Smooth muscle cell (in vitro differentiated cells): ENCODE measurements at regions not wholly inside any gene's neighbourhood (a gene's known extent, or its start where the extent isn't known, plus 50 kb on each side); places are given as distances from the start of the nearest gene placed in this dataset.
"Not testable (repeated sequence)": the region's sequence is repeated elsewhere in the genome, so short reads cannot be mapped to it uniquely, and the experiment has no call there.

Experiments used
- DNase-seq: peaks from one replicate; lab custom pipeline; 2025; ENCODE audit not compliant: unreplicated experiment; lab: John Stamatoyannopoulos, UW
- H2AFZ ChIP-seq: fragments of 200-600 bp; sonication (generic); 2 replicates; pipeline ENCODE4 v1.6.0; 2016; ENCODE audit warnings: antibody characterized with exemption, low read depth, mild to moderate bottlenecking
- H3F3A ChIP-seq: fragments of 200-600 bp; sonication (generic); 2 replicates; pipeline ENCODE4 v1.6.0; 2017; ENCODE audit warnings: antibody characterized with exemption, low read depth
- H3K27ac ChIP-seq: fragments of 200-600 bp; sonication (generic); 2 replicates; pipeline ENCODE4 v1.5.1; 2016; ENCODE audit warnings: low read depth, mild to moderate bottlenecking
- H3K27me3 ChIP-seq: fragments of 200-600 bp; sonication (generic); 2 replicates; pipeline ENCODE4 v1.6.1; 2016; ENCODE audit warnings: low read depth, mild to moderate bottlenecking
- H3K36me3 ChIP-seq: fragments of 200-600 bp; sonication (generic); 2 replicates; pipeline ENCODE4 v1.5.1; 2016; ENCODE audit warnings: low read depth
- H3K4me1 ChIP-seq: fragments of 200-600 bp; sonication (generic); 2 replicates; pipeline ENCODE4 v1.5.1; 2016; ENCODE audit warnings: low read depth
- H3K4me2 ChIP-seq: fragments of 200-600 bp; sonication (generic); 2 replicates; pipeline ENCODE4 v1.6.0; 2016; ENCODE audit warnings: mild to moderate bottlenecking
- H3K4me3 ChIP-seq: fragments of 200-600 bp; sonication (generic); 2 replicates; pipeline ENCODE4 v1.5.1; 2016; ENCODE audit warnings: mild to moderate bottlenecking
- H3K79me2 ChIP-seq: fragments of 200-600 bp; sonication (generic); 2 replicates; pipeline ENCODE4 v1.6.0; 2016; ENCODE audit warnings: low read depth, mild to moderate bottlenecking
- H3K9ac ChIP-seq: fragments of 200-600 bp; sonication (generic); 2 replicates; pipeline ENCODE4 v1.6.0; 2016; ENCODE audit warnings: low read depth
- H3K9me3 ChIP-seq: fragments of 200-600 bp; sonication (generic); replicated peaks from 2 replicates; pipeline ENCODE4 v1.5.1; 2016; ENCODE audit warnings: low read depth
- H4K20me1 ChIP-seq: fragments of 200-600 bp; sonication (generic); 2 replicates; pipeline ENCODE4 v1.6.0; 2016; ENCODE audit warnings: low read depth
- WGBS: methylation state at CpG from one replicate; pipeline ENCODE4 v1.1.7; 2016; ENCODE audit warnings: low lambda C conversion rate; 5-methylcytosine and 5-hydroxymethylcytosine counted together
- TF ChIP-seq, protein P1 (sequence below): fragments of 200-600 bp; sonication (generic); IDR thresholded peaks from 2 replicates; pipeline ENCODE4 v1.5.1; 2017; ENCODE audit warnings: borderline replicate concordance, mild to moderate bottlenecking, antibody characterized with exemption; ENCODE audit not compliant: insufficient read depth, poor library complexity, severe bottlenecking

DNA sequence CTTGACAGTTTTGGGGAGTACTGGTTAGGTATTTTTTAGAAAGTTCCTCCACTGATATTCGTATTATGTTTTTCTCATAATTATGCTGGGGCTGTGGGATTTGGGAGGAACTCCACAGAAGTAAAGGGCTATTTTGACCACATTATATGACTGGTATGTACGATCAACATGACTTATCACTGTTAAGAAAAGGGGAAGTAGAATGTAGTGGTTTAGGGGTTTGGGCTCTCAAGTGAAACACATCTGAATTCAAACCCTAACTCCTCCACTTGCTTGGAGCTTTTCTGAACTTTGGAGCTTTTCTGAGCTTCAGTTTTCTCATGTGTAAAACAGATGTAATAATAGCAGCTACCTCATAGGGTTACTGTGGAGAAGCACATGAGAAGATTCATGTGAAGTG, 96.4 kb upstream of the C1GALT1C1 start:
- Histone ChIP-seq H3K4me3 (no peak overlapping the region), H3K4me2 (no peak overlapping the region), H3K36me3 (no peaks in the 10 kb centered on the region)

DNA sequence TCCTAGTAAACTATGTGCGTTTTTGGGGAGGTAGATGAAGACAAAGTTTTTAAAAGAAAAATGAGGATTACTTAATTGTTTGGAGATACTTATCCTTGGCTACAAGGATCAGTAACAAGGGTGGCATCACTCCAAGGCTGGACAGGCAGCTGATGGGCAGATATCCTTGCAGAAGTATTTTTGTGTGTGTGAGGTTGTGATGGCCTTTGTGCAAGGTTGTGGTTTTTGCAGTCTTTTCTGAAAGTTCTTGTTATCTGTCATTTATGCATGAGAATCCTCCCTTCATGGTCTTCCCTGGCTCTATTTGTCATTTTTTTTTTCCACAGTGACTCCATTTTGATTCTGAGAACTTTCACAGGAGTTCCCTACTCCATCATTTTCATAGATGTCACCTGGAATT, 96.0 kb upstream of the C1GALT1C1 start:
- no peak overlapping the region for H3K27ac ChIP-seq
- H3K27me3 ChIP-seq, result no peaks in the 10 kb centered on the region
- no peak overlapping the region for H3K4me2 ChIP-seq
- no peaks in the 10 kb centered on the region for H3K9me3 ChIP-seq
- TF ChIP-seq, protein P1, sequence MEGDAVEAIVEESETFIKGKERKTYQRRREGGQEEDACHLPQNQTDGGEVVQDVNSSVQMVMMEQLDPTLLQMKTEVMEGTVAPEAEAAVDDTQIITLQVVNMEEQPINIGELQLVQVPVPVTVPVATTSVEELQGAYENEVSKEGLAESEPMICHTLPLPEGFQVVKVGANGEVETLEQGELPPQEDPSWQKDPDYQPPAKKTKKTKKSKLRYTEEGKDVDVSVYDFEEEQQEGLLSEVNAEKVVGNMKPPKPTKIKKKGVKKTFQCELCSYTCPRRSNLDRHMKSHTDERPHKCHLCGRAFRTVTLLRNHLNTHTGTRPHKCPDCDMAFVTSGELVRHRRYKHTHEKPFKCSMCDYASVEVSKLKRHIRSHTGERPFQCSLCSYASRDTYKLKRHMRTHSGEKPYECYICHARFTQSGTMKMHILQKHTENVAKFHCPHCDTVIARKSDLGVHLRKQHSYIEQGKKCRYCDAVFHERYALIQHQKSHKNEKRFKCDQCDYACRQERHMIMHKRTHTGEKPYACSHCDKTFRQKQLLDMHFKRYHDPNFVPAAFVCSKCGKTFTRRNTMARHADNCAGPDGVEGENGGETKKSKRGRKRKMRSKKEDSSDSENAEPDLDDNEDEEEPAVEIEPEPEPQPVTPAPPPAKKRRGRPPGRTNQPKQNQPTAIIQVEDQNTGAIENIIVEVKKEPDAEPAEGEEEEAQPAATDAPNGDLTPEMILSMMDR, result no peak
- 83% methylated on average over 1 of the region's 1 CpG for WGBS
- no peak overlapping the region for H3K4me3 ChIP-seq
- no peaks in the 10 kb centered on the region for H4K20me1 ChIP-seq
- H3K36me3 ChIP-seq, result no peaks in the 10 kb centered on the region
- no peaks in the 10 kb centered on the region for H3K4me1 ChIP-seq
- DNase-seq, result no peak
- no peak overlapping the region for H2AFZ ChIP-seq
- H3F3A ChIP-seq, result no peaks in the 10 kb centered on the region
- H3K79me2 ChIP-seq, result no peaks in the 10 kb centered on the region
- H3K9ac ChIP-seq, result no peak overlapping the region

More for the DNA sequence above, 96.4 kb upstream of the C1GALT1C1 start:
- WGBS, result 67% methylated on average over 2 of the region's 2 CpGs
- Histone ChIP-seq H3K4me1 (no peaks in the 10 kb centered on the region), H3K9ac (no peak overlapping the region), H3F3A (no peaks in the 10 kb centered on the region), H2AFZ (no peak overlapping the region), H3K27me3 (no peaks in the 10 kb centered on the region), H4K20me1 (no peaks in the 10 kb centered on the region), H3K79me2 (no peaks in the 10 kb centered on the region), H3K27ac (no peak overlapping the region), H3K9me3 (no peaks in the 10 kb centered on the region)
- TF ChIP-seq, protein P1, result no peak
- DNase-seq, result no peak

DNA sequence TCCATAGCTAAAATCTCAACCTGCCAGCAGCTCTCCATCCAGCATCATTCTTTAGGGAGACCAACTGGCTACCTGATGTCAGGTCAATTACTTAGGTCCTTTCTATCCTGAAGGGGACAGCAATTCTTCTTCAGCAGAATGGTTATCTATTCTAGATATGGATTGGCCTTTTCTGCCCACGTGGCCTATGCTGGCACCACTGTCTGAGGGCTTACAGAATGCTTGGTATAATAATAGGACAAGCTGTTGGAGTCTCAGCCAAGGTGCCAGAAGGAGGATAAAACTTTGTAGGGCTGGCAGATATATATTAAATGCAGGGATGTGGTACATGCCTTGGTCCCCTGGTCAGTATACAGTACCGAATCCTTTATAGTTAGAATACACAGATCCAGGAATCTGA, 89.8 kb upstream of the C1GALT1C1 start:
- no peak overlapping the region for H3K4me3 ChIP-seq
- no peaks in the 10 kb centered on the region for H4K20me1 ChIP-seq
- H3K4me1 ChIP-seq, result no peaks in the 10 kb centered on the region
- H2AFZ ChIP-seq, result no peak overlapping the region
- no peaks in the 10 kb centered on the region for H3K9me3 ChIP-seq
- no peaks in the 10 kb centered on the region for H3K36me3 ChIP-seq
- WGBS, result 63% methylated on average over 2 of the region's 2 CpGs
- no peak overlapping the region for H3K4me2 ChIP-seq
- no peak overlapping the region for H3K9ac ChIP-seq
- H3K27me3 ChIP-seq, result no peaks in the 10 kb centered on the region
- H3K79me2 ChIP-seq, result no peaks in the 10 kb centered on the region
- TF ChIP-seq, protein P1, result no peak
- H3F3A ChIP-seq, result no peaks in the 10 kb centered on the region
- H3K27ac ChIP-seq, result no peak overlapping the region
- no peak for DNase-seq

DNA sequence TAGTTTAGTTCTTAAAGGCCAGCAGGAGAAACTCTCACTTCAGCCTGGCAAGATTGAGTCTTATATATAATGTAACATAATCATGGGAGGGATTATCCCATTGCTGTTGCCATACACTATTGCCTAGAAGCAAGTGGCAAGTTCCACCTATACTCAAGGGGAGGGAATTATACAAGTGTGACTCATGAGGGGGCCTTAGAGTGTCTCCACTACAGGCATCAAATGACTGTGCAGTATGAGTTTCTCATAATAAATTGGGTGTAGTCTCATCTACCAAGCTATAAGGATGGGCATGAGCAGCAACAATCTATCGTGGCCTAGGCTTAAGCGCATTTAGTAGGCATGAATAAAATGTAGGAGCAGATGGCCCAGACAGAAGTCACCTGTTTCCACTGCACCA, 89.1 kb upstream of the C1GALT1C1 start:
- H3K9ac ChIP-seq, result no peak overlapping the region
- WGBS, result 100% methylated on average over 2 of the region's 2 CpGs
- no peak overlapping the region for H2AFZ ChIP-seq
- no peak overlapping the region for H3K27ac ChIP-seq
- no peaks in the 10 kb centered on the region for H3K36me3 ChIP-seq
- DNase-seq, result no peak
- H3K9me3 ChIP-seq, result no peaks in the 10 kb centered on the region
- H3K79me2 ChIP-seq, result no peaks in the 10 kb centered on the region
- no peaks in the 10 kb centered on the region for H3K27me3 ChIP-seq
- no peaks in the 10 kb centered on the region for H4K20me1 ChIP-seq
- no peaks in the 10 kb centered on the region for H3F3A ChIP-seq
- H3K4me1 ChIP-seq, result no peaks in the 10 kb centered on the region
- H3K4me3 ChIP-seq, result no peak overlapping the region
- TF ChIP-seq, protein P1, result no peak
- no peak overlapping the region for H3K4me2 ChIP-seq

DNA sequence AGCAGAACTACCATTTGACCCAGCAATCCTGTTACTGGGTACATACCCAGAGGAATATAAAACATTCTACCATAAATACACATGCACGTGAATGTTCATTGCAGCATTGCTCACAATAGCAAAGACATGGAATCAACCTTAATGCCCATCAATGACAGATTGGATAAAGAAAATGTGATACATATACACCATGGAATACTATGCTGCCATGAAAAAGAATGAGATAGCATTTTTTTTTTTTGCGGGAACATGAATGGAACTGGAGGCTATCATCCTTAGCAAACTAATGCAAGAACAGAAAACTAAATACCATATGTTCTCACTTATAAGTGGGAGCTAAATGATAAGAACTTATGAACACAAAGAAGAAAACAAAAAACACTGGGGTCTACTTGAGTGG, 72.5 kb upstream of the C1GALT1C1 start:
- not testable (repeated sequence) for H3K27ac ChIP-seq, H3K79me2 ChIP-seq, H3K36me3 ChIP-seq, H4K20me1 ChIP-seq, H3K27me3 ChIP-seq, H3K4me3 ChIP-seq, H3F3A ChIP-seq, DNase-seq, H3K9me3 ChIP-seq, H3K4me2 ChIP-seq, H3K4me1 ChIP-seq, H2AFZ ChIP-seq, H3K9ac ChIP-seq
- 85% methylated on average over 2 of the region's 2 CpGs for WGBS
